SK-N-SH (cell line): ENCODE measurements at regions not wholly inside any gene's neighbourhood (a gene's known extent, or its start where the extent isn't known, plus 50 kb on each side); places are given as distances from the start of the nearest gene placed in this dataset.

Experiments
- CTCF ChIA-PET: fragments of 300-600, 350-600 bp; formaldehyde crosslinking; extraction: SDS; loops from one replicate; lab custom pipeline; 2021; lab: Yijun Ruan, JAX
- POLR2A ChIA-PET: fragments of 350-600 bp; sonication (Branson Sonifier 250); formaldehyde crosslinking; extraction: SDS; loops from one replicate; lab custom pipeline; 2020; ENCODE audit warnings: antibody characterized with exemption, inconsistent platforms; lab: Yijun Ruan, JAX
- DNase-seq: peaks from one replicate; pipeline ENCODE4 v3.0.0; 2012
- H2AFZ ChIP-seq: fragments of 200-600 bp; sonication (generic); 2 replicates; pipeline ENCODE4 v1.8.1; 2016; ENCODE audit warnings: antibody characterized with exemption, mild to moderate bottlenecking, low read depth
- H3F3A ChIP-seq: fragments of 200-600 bp; sonication (generic); replicated peaks from 2 replicates; pipeline ENCODE3; 2016; ENCODE audit warnings: antibody characterized with exemption, mild to moderate bottlenecking; ENCODE audit not compliant: insufficient read depth
- H3K27ac ChIP-seq, 2 experiments: fragments of 200-500 bp in 1 of 2; fragments of 200-600 bp in 1 of 2; sonication (Bioruptor generic) in 1 of 2; sonication (generic), shearing (Covaris generic) in 1 of 2; 2 replicates each; pipeline versions ENCODE4 v1.5.1 to v1.6.1; 2014 to 2016; ENCODE audit warnings: low read depth in 2 of 2, inconsistent platforms in 1 of 2, low read length in 1 of 2, mild to moderate bottlenecking in 1 of 2, mixed read lengths in 1 of 2
- H3K27me3 ChIP-seq: fragments of 200-600 bp; sonication (generic), shearing (Covaris generic); 2 replicates; pipeline ENCODE4 v1.6.1; 2016; ENCODE audit warnings: mixed run types; ENCODE audit not compliant: insufficient read depth
- H3K36me3 ChIP-seq, 2 experiments: fragments of 200-500 bp in 1 of 2; fragments of 200-600 bp in 1 of 2; sonication (Bioruptor generic) in 1 of 2; sonication (generic) in 1 of 2; replicated peaks in 1 of 2; 2 replicates each; pipeline versions ENCODE3 to v1.5.1; 2014 to 2016; ENCODE audit warnings: low read length in 1 of 2, mild to moderate bottlenecking in 1 of 2; ENCODE audit not compliant: insufficient read depth in 2 of 2, control insufficient read depth in 1 of 2
- H3K4me1 ChIP-seq, 2 experiments: fragments of 200-500 bp in 1 of 2; fragments of 200-600 bp in 1 of 2; sonication (Bioruptor generic) in 1 of 2; sonication (generic), shearing (Covaris generic) in 1 of 2; 2 replicates each; pipeline versions ENCODE4 v1.5.1 to v1.6.1; 2014 to 2016; ENCODE audit warnings: low read depth in 1 of 2, low read length in 1 of 2, mixed run types in 1 of 2; ENCODE audit not compliant: insufficient read depth in 2 of 2, control insufficient read depth in 1 of 2
- H3K4me2 ChIP-seq: fragments of 200-600 bp; sonication (generic), shearing (Covaris generic); 2 replicates; pipeline ENCODE4 v1.6.1; 2017; ENCODE audit warnings: mixed run types
- H3K4me3 ChIP-seq, 2 experiments: fragments of 200-500 bp in 1 of 2; fragments of 200-600 bp in 1 of 2; sonication (Bioruptor generic) in 1 of 2; sonication (generic), shearing (Covaris generic) in 1 of 2; 2 replicates each; pipeline versions ENCODE4 v1.5.1 to v1.8.1; 2014 to 2016; ENCODE audit warnings: low read depth in 2 of 2, inconsistent platforms in 1 of 2, low read length in 1 of 2, mild to moderate bottlenecking in 1 of 2, mixed read lengths in 1 of 2, moderate library complexity in 1 of 2
- H3K79me2 ChIP-seq: fragments of 200-600 bp; sonication (generic); 2 replicates; pipeline ENCODE4 v1.8.1; 2017; ENCODE audit warnings: mild to moderate bottlenecking; ENCODE audit not compliant: insufficient read depth
- H3K9ac ChIP-seq: fragments of 200-600 bp; sonication (generic); 2 replicates; pipeline ENCODE4 v1.6.1; 2017; ENCODE audit warnings: mixed run types
- H3K9me2 ChIP-seq: fragments of 200-600 bp; sonication (generic); 2 replicates; pipeline ENCODE4 v1.6.1; 2017; ENCODE audit warnings: mixed run types
- H3K9me3 ChIP-seq: fragments of 200-600 bp; sonication (generic); 2 replicates; pipeline ENCODE4 v1.6.1; 2017; ENCODE audit warnings: mixed run types, mild to moderate bottlenecking, moderate library complexity
- H4K20me1 ChIP-seq: fragments of 200-600 bp; sonication (generic); 2 replicates; pipeline ENCODE4 v1.6.1; 2017; ENCODE audit warnings: mild to moderate bottlenecking, mixed run types; ENCODE audit not compliant: insufficient read depth
- EP300 ChIP-seq, 2 experiments: IDR thresholded peaks; 2 replicates each; pipeline versions ENCODE4 v1.4.0 to v1.6.1; 2012; ENCODE audit warnings: borderline replicate concordance in 1 of 2, low read depth in 1 of 2, low read length in 1 of 2
- FOSL2 ChIP-seq: IDR thresholded peaks from 2 replicates; pipeline ENCODE4 v1.4.0; 2012; ENCODE audit warnings: low read depth, mild to moderate bottlenecking, moderate library complexity, borderline replicate concordance
- GABPA ChIP-seq: IDR thresholded peaks from 2 replicates; pipeline ENCODE4 v1.4.0; 2012; ENCODE audit warnings: low read depth, mild to moderate bottlenecking
- GATA2 ChIP-seq: sonication (generic); formaldehyde crosslinking; IDR thresholded peaks from 2 replicates; pipeline ENCODE4 v1.5.0; 2020; ENCODE audit warnings: mild to moderate bottlenecking, missing genetic modification reagents
- JUND ChIP-seq: IDR thresholded peaks from 2 replicates; pipeline ENCODE4 v1.4.0; 2012
- MEF2A ChIP-seq: IDR thresholded peaks from 2 replicates; pipeline ENCODE4 v1.4.0; 2012; ENCODE audit warnings: low read depth, borderline replicate concordance
- NFIC ChIP-seq: IDR thresholded peaks from 2 replicates; pipeline ENCODE4 v1.4.0; 2012; ENCODE audit warnings: borderline replicate concordance
- POLR2AphosphoS5 ChIP-seq: IDR thresholded peaks from 2 replicates; pipeline ENCODE4 v1.6.1; 2012; ENCODE audit warnings: low read depth, low read length
- RAD21 ChIP-seq: IDR thresholded peaks from 2 replicates; pipeline ENCODE4 v1.6.1; 2012; ENCODE audit warnings: mild to moderate bottlenecking, low read length
- SIN3A ChIP-seq: IDR thresholded peaks from 2 replicates; pipeline ENCODE4 v1.6.1; 2012; ENCODE audit warnings: low read depth, mild to moderate bottlenecking, low read length, moderate library complexity, borderline replicate concordance
- SMC3 ChIP-seq: IDR thresholded peaks from 2 replicates; pipeline ENCODE4 v1.6.1; 2012; ENCODE audit warnings: low read depth, low read length, improper control_type of control experiment
- WGBS: methylation state at CpG from one replicate; pipeline ENCODE4 v1.1.6; 2017; ENCODE audit warnings: low lambda C conversion rate; 5-methylcytosine and 5-hydroxymethylcytosine counted together
- TF ChIP-seq, protein P1 (sequence below): IDR thresholded peaks from 2 replicates; pipeline ENCODE4 v1.4.0; 2012; ENCODE audit warnings: low read depth, borderline replicate concordance
- TF ChIP-seq, protein P2 (sequence below): fragments of 200-600 bp; sonication (generic); IDR thresholded peaks from 2 replicates; pipeline ENCODE4 v1.6.1; 2017; ENCODE audit warnings: antibody characterized with exemption, mild to moderate bottlenecking, moderate library complexity
- TF ChIP-seq, protein P3 (sequence below): fragments of 150-350 bp; IDR thresholded peaks from 2 replicates; pipeline ENCODE4 v1.6.1; 2016; ENCODE audit warnings: mild to moderate bottlenecking, low read depth, low read length
- TF ChIP-seq, protein P4 (sequence below): IDR thresholded peaks from 2 replicates; pipeline ENCODE4 v1.6.1; 2012; ENCODE audit warnings: mild to moderate bottlenecking, low read depth, low read length, moderate library complexity

GRCh38 chr2:200211643-200212042, 94.8 kb upstream of the SPATS2L start:
- no peak overlapping the region for H3K9ac ChIP-seq
- H3K4me1 ChIP-seq = peaks cover 0 to 10% of the 10 kb centered on the region in 2 experiments; a peak in 2 of 4 replicates
- no peaks in the 10 kb centered on the region for H3K36me3 ChIP-seq
- H3K4me3 ChIP-seq = no peak overlapping the region
- H4K20me1 ChIP-seq = no peaks in the 10 kb centered on the region
- POLR2A ChIA-PET = interaction anchor here (0.5 kb wide), 1 partner anchor 42 kb away, joined by 4 read pairs; no protein-coding TSS in a partner anchor
- no peaks in the 10 kb centered on the region for H3K79me2 ChIP-seq
- no peak for DNase-seq
- no peaks in the 10 kb centered on the region for H3F3A ChIP-seq
- no peaks in the 10 kb centered on the region for H3K9me2 ChIP-seq
- CTCF ChIA-PET = interaction anchor here (1.3 kb wide), 1 partner anchor 94 kb away, joined by 3 read pairs; no protein-coding TSS in a partner anchor
- H3K4me2 ChIP-seq = no peak overlapping the region
- WGBS = 29% methylated on average over 5 of the region's 5 CpGs
- peak overlapping the region; percentile 5; the same call in 1 of the 2 replicates for H2AFZ ChIP-seq
- no peaks in the 10 kb centered on the region for H3K9me3 ChIP-seq
- peak overlapping the region in 1 of 2 experiments; percentile 76; a peak in 2 of 4 replicates for H3K27ac ChIP-seq
- TF ChIP-seq, protein P1, sequence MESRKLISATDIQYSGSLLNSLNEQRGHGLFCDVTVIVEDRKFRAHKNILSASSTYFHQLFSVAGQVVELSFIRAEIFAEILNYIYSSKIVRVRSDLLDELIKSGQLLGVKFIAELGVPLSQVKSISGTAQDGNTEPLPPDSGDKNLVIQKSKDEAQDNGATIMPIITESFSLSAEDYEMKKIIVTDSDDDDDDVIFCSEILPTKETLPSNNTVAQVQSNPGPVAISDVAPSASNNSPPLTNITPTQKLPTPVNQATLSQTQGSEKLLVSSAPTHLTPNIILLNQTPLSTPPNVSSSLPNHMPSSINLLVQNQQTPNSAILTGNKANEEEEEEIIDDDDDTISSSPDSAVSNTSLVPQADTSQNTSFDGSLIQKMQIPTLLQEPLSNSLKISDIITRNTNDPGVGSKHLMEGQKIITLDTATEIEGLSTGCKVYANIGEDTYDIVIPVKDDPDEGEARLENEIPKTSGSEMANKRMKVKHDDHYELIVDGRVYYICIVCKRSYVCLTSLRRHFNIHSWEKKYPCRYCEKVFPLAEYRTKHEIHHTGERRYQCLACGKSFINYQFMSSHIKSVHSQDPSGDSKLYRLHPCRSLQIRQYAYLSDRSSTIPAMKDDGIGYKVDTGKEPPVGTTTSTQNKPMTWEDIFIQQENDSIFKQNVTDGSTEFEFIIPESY = no peak
- TF ChIP-seq, protein P2, sequence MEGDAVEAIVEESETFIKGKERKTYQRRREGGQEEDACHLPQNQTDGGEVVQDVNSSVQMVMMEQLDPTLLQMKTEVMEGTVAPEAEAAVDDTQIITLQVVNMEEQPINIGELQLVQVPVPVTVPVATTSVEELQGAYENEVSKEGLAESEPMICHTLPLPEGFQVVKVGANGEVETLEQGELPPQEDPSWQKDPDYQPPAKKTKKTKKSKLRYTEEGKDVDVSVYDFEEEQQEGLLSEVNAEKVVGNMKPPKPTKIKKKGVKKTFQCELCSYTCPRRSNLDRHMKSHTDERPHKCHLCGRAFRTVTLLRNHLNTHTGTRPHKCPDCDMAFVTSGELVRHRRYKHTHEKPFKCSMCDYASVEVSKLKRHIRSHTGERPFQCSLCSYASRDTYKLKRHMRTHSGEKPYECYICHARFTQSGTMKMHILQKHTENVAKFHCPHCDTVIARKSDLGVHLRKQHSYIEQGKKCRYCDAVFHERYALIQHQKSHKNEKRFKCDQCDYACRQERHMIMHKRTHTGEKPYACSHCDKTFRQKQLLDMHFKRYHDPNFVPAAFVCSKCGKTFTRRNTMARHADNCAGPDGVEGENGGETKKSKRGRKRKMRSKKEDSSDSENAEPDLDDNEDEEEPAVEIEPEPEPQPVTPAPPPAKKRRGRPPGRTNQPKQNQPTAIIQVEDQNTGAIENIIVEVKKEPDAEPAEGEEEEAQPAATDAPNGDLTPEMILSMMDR = no peak
- TF ChIP-seq MEF2A = no peak
- TF ChIP-seq SIN3A = no peak
- no peak for TF ChIP-seq EP300 (IDR thresholded peaks at IDR 0.05; ENCODE audit: borderline replicate concordance in 1 of 2, low read depth in 1 of 2, low read length in 1 of 2)
- TF ChIP-seq FOSL2 = no peak
- TF ChIP-seq NFIC = no peak
- no peak for TF ChIP-seq GATA2 (CRISPR knock-in tag)
- no peak for TF ChIP-seq RAD21
- no peak for TF ChIP-seq SMC3
- H3K27me3 ChIP-seq = no peaks in the 10 kb centered on the region

- Histone ChIP-seq H3K9ac (no peak overlapping the region), H3K27me3 (no peaks in the 10 kb centered on the region), H3K4me3 (no peak overlapping the region), H4K20me1 (no peaks in the 10 kb centered on the region), H2AFZ (no peak overlapping the region), H3K36me3 (no peaks in the 10 kb centered on the region), H3K4me2 (no peak overlapping the region), H3K27ac (no peak overlapping the region), H3K4me1 (peaks cover 0 to 10% of the 10 kb centered on the region in 2 experiments; a peak in 2 of 4 replicates), H3K79me2 (no peaks in the 10 kb centered on the region), H3F3A (no peaks in the 10 kb centered on the region), H3K9me2 (no peaks in the 10 kb centered on the region), H3K9me3 (no peaks in the 10 kb centered on the region)
- TF ChIP-seq SIN3A = no peak
- TF ChIP-seq, protein P3, sequence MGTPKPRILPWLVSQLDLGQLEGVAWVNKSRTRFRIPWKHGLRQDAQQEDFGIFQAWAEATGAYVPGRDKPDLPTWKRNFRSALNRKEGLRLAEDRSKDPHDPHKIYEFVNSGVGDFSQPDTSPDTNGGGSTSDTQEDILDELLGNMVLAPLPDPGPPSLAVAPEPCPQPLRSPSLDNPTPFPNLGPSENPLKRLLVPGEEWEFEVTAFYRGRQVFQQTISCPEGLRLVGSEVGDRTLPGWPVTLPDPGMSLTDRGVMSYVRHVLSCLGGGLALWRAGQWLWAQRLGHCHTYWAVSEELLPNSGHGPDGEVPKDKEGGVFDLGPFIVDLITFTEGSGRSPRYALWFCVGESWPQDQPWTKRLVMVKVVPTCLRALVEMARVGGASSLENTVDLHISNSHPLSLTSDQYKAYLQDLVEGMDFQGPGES = no peak
- no peak for TF ChIP-seq GABPA
- TF ChIP-seq, protein P4, sequence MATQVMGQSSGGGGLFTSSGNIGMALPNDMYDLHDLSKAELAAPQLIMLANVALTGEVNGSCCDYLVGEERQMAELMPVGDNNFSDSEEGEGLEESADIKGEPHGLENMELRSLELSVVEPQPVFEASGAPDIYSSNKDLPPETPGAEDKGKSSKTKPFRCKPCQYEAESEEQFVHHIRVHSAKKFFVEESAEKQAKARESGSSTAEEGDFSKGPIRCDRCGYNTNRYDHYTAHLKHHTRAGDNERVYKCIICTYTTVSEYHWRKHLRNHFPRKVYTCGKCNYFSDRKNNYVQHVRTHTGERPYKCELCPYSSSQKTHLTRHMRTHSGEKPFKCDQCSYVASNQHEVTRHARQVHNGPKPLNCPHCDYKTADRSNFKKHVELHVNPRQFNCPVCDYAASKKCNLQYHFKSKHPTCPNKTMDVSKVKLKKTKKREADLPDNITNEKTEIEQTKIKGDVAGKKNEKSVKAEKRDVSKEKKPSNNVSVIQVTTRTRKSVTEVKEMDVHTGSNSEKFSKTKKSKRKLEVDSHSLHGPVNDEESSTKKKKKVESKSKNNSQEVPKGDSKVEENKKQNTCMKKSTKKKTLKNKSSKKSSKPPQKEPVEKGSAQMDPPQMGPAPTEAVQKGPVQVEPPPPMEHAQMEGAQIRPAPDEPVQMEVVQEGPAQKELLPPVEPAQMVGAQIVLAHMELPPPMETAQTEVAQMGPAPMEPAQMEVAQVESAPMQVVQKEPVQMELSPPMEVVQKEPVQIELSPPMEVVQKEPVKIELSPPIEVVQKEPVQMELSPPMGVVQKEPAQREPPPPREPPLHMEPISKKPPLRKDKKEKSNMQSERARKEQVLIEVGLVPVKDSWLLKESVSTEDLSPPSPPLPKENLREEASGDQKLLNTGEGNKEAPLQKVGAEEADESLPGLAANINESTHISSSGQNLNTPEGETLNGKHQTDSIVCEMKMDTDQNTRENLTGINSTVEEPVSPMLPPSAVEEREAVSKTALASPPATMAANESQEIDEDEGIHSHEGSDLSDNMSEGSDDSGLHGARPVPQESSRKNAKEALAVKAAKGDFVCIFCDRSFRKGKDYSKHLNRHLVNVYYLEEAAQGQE = no peak
- no peak for TF ChIP-seq POLR2AphosphoS5
- no peak for TF ChIP-seq JUND
- ChIA-PET POLR2A (no interaction called here), CTCF (interaction anchor here (0.7 to 1.3 kb wide), 2 partner anchors 23 to 92 kb away, joined by 3 read pairs; no protein-coding TSS in a partner anchor)
- no peak for DNase-seq
- WGBS = 71% methylated on average over 5 of the region's 5 CpGs
These were observed 93.5 kb upstream of the SPATS2L start for GRCh38 chr2:200212862-200213425.
